GM21515 (cell line): ENCODE measurements at regions not wholly inside any gene's neighbourhood (a gene's known extent, or its start where the extent isn't known, plus 50 kb on each side); places are given as distances from the start of the nearest gene placed in this dataset.
"Not testable (repeated sequence)": the region's sequence is repeated elsewhere in the genome, so short reads cannot be mapped to it uniquely, and the experiment has no call there.

Experiments used
- ATAC-seq: cut with Tn5 transposase; IDR thresholded peaks from one replicate; pipeline ENCODE4 v1.9.1; 2021; ENCODE audit not compliant: unreplicated experiment

DNA sequence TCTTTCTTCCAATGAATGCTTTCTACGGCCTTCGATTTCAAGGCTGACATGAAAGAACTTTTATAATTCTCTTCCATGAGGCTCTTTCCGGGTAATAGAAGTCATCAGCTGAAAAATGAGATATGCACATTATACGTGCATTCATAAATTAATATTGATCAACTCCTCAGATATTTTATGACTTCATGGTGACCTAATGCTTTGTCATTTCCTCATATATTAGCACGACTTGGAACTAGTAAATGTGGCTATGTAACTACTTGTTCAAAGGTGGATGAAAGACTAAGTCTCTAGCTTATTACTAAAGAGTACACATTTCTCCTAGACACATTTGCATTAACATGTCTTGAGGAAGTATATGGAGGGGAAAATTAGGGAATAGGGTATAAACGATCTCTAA is 168.8 kb downstream of the HDGFL1 start:
- no peak for ATAC-seq

- ATAC-seq: no peak
These were observed 178.2 kb downstream of the HDGFL1 start for GRCh38 chr6:22747571-22747970.

GRCh38 chr6:22748681-22749080 is 179.3 kb downstream of the HDGFL1 start:
- ATAC-seq: no peak

GRCh38 chr6:22749696-22750095 is 180.3 kb downstream of the HDGFL1 start:
- ATAC-seq: no peak

- ATAC-seq: no peak
These were observed 181.9 kb downstream of the HDGFL1 start for GRCh38 chr6:22751223-22751622.

DNA sequence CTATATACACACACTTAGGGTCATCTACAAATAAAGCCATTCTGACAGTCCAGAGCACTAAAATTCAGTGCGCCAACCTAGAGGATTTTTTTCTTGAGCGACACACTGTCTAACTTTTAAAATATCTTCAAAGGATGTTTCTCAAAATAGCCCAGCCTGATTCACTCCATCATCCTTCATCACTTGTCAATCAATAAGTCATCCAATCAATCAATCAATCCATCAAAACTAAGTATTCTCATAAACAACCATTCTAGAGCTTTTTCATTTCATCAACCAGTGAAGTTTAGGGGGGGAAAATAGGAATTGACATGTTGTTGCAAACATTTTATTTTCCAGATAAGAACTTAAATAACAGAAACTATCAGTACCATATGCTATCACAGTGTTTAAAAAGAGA is 183.2 kb downstream of the HDGFL1 start:
- no peak for ATAC-seq

- no peak for ATAC-seq
These were observed 184.7 kb downstream of the HDGFL1 start for GRCh38 chr6:22754061-22754460.

DNA sequence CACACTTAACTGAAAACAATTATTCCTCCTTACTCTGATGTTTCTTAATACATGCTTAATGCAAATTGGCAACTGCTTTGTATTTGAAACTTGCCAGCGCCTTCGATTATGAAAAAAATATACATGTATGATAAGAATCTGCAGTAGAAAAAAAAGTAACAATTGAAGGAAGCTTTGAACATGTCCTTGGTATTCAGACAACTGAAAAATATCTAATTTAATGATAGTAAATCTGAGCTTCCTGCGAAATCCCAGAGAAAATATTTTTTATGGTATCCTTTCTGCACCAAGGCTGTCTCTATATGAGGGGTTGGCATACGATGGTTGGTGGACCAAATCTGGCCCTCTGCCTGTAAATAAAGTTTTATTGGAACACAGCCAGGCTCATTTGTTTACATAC is 186.2 kb downstream of the HDGFL1 start:
- no peak for ATAC-seq

DNA sequence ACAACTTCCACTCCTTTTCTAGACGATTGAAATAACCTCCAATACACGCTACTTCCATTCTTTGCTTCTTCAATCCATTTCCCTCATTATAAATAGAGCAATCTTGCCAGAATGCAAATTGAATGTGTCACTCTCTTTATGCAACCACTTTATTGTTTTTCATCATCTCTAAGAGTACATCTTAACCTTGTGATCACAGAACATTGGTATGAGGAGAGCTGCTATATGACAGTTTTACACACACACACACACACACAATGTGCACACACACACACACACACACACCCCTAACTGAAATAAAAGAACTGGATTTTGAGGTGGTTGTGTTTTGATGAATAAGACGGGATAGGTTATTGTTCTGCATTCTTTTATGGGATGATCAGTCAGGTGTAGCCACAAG is 187.0 kb downstream of the HDGFL1 start:
- ATAC-seq: no peak

- ATAC-seq: no peak
These were observed 195.1 kb downstream of the HDGFL1 start for GRCh38 chr6:22764496-22764895.

- ATAC-seq: no peak
These were observed 195.6 kb downstream of the HDGFL1 start for GRCh38 chr6:22765015-22765414.

GRCh38 chr6:22766979-22767378 is 197.6 kb downstream of the HDGFL1 start:
- ATAC-seq: no peak

DNA sequence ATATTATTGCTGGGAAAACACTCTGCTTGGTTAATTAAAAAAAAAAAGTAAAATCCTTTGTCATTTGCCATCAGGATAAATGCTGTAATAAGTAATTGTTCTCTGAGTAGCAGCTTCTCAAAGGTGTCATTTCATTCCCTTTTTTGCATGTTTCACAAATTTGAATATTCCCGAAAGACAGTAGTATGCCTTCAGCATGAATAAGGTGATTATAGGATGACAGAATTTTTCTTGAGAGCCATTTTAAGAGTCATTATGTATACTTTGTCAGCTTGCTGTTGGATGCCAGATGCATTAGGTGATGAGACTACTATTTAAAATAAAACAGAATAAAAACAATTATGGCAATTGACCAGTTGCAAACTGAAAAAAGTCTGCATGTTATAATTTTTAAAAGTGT is 200.7 kb downstream of the HDGFL1 start:
- ATAC-seq: no peak

- no peak for ATAC-seq
These were observed 204.8 kb downstream of the HDGFL1 start for GRCh38 chr6:22774129-22774528.

DNA sequence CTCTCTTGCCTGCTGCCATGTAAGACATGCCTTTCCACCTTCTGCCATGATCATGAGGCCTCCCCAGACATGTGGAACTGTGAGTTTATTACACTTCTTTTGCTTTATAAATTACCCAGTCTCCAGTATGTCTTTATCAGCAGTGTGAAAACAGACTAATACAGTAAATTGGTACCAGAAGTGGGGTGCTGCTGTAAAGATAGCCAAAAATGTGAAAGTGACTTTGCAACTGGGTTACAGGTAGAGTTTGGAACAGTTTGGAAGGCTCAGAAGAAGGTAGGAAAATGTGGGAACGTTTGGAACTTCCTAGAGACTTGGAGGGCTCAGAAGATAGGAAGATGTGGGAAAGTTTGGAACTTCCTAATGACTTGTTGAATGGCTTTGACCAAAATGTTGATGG is 209.1 kb downstream of the HDGFL1 start:
- not testable (repeated sequence) for ATAC-seq

DNA sequence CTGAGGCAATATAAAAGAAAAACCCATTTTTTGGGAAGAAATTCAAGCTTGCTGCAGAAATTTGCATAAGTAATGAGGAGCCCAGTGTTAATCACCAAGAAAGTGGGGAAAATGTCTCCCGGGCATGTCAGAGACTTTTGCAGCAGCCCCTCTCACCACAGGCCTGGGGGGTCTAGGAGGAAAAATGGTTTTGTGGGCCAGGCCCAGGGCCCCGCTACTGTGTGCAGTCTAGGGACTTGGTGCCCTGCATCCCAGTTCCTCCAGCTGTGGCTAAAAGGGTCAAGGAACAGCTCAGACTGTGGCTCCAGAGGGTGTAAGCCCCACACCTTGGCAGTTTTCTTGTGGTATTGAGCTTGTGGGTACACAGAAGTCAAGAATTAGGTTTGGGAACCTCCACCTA is 209.7 kb downstream of the HDGFL1 start:
- ATAC-seq: no peak

GRCh38 chr6:22783931-22784330 is 214.6 kb downstream of the HDGFL1 start:
- no peak for ATAC-seq

DNA sequence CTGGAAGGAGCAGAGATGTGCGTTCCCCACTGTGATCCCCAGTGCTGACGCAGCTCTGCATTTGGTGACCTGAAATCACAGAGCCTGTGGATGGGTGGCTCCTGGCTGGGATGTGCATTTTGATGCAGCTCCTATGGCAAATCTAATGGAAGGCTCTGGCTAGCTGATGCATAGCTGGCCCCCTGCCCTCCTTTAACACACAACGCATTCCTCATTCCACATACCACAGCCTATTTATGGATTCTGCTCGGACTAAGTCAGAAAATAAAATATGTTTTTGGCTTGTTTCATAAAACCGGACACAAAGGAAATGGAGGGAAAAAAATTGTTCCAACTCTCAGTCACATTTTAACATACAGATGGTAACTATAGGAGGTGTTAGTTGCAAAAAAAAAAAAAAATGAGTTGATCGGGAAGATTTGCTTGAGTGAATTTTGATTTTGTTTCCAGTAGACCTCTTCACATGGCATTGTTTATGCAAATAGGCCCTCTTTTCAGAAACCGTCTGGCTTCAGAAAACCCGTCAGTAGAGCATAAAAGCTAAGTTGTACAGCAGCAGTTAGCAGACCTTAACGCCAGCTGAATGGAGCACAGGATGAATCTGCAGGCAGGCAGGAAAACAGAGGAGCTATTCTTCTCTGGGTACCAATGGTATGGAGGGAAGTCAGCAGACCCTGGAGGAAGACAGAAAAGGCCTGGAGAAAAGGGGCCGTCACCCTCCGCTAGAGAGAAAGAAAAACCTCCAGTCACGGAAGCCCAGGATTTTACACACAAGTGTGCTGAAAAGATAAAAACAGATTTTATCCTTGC is 215.4 kb downstream of the HDGFL1 start:
- ATAC-seq: no peak

DNA sequence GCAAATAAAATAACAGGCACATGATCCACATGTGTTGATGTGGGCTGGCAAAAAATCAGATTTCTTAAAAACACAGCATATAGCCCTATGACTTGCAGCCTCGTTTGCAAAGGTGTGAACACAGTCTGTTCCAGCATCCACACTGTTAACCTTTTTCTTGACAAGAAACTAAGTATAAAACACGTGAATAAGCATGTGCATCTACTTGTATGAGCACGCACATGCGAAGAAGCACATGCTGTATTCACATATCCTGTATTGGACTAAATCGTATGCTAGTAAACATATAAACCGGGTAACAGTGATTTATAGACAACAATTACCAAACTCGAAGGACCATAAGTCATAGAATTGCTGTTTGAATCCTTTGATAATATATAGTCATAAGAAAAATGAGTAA is 218.7 kb downstream of the HDGFL1 start:
- no peak for ATAC-seq

DNA sequence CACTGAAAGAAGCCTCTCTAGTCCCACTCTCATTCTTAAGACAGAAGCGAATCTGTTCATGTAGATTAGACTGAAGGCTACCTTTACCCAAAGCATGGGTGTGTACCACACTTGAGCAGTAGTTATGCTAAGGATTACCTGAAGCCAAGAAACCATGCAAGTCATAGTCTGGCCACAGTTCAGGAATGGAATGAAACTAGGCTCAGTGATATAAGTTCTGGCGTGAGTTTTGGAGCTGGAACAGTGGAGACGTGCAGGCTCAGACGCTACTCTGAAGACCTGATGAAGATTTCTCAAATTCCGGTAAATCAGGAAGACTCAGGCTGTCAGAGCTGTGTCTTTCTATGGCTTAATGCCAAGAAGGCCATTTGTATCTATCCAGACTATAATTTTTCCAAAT is 219.9 kb downstream of the HDGFL1 start:
- ATAC-seq: no peak

DNA sequence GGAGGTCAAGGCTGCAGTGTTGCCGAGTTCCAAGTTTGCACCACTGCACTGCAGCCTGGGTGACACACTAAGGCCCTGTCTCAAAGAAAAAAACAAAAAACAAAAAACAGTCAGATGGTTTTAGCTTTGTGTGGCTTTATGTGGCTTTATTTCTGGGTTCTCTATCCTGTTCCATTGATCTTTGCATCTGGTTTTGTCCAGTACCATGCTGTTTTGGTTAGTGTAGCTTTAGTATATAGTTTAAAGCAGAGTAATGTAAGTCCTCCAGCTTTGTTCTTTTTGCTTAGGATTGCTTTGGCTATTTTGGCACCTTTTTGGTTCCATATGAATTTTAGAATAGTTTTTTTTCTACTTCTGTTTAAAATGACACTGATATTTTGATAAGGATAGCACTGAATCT is 225.5 kb downstream of the HDGFL1 start:
- no peak for ATAC-seq

GRCh38 chr6:22800451-22800850 is 231.1 kb downstream of the HDGFL1 start:
- no peak for ATAC-seq

- ATAC-seq: no peak
These were observed 232.5 kb downstream of the HDGFL1 start for GRCh38 chr6:22801831-22802230.
